ENCODE measurements at regions not wholly inside any gene's neighbourhood (a gene's known extent, or its start where the extent isn't known, plus 50 kb on each side); places are given as distances from the start of the nearest gene placed in this dataset.
"Not testable (repeated sequence)": the region's sequence is repeated elsewhere in the genome, so short reads cannot be mapped to it uniquely, and the experiment has no call there.

- ATAC-seq, result no peak
Measured at GRCh38 chr9:107861075-107861474, 371.5 kb upstream of the KLF4 start.

GRCh38 chr9:107858260-107858659 is 368.7 kb upstream of the KLF4 start:
- ATAC-seq, result no peak

GRCh38 chr9:107856633-107857032 is 367.1 kb upstream of the KLF4 start:
- no peak for ATAC-seq

- no peak for ATAC-seq
Measured at GRCh38 chr9:107855164-107855563, 365.6 kb upstream of the KLF4 start.

- no peak for ATAC-seq
Measured at GRCh38 chr9:107853461-107853860, 363.9 kb upstream of the KLF4 start.

GRCh38 chr9:107852891-107853290 is 363.3 kb upstream of the KLF4 start:
- ATAC-seq, result no peak

- no peak for ATAC-seq
Measured at GRCh38 chr9:107850653-107851052, 361.1 kb upstream of the KLF4 start.

- ATAC-seq, result peak; percentile 67
Measured at GRCh38 chr9:107847978-107848964, 358.7 kb upstream of the KLF4 start.

- no peak for ATAC-seq
Measured at GRCh38 chr9:107842530-107842929, 353.0 kb upstream of the KLF4 start.

- no peak for ATAC-seq
Measured at GRCh38 chr9:107841076-107841475, 351.5 kb upstream of the KLF4 start.

GRCh38 chr9:107839371-107839770 is 349.8 kb upstream of the KLF4 start:
- ATAC-seq, result no peak

GRCh38 chr9:107838766-107839165 is 349.2 kb upstream of the KLF4 start:
- ATAC-seq, result no peak

- ATAC-seq, result no peak
Measured at GRCh38 chr9:107836300-107836699, 346.7 kb upstream of the KLF4 start.

GRCh38 chr9:107833295-107833694 is 343.7 kb upstream of the KLF4 start:
- ATAC-seq, result no peak

- ATAC-seq, result no peak
Measured at GRCh38 chr9:107832871-107833270, 343.3 kb upstream of the KLF4 start.

- ATAC-seq, result no peak
Measured at GRCh38 chr9:107830479-107830878, 340.9 kb upstream of the KLF4 start.

- ATAC-seq, result no peak
Measured at GRCh38 chr9:107827884-107828283, 338.3 kb upstream of the KLF4 start.

GRCh38 chr9:107827304-107827703 is 337.7 kb upstream of the KLF4 start:
- ATAC-seq, result no peak

GRCh38 chr9:107826688-107826983 is 337.1 kb upstream of the KLF4 start:
- ATAC-seq, result not testable (repeated sequence)

- ATAC-seq, result no peak
Measured at GRCh38 chr9:107824556-107824955, 335.0 kb upstream of the KLF4 start.

GRCh38 chr9:107819772-107820565 is 330.4 kb upstream of the KLF4 start:
- no peak for ATAC-seq

- ATAC-seq, result not testable (repeated sequence)
Measured at GRCh38 chr9:107818503-107818829, 328.9 kb upstream of the KLF4 start.

GRCh38 chr9:107817595-107818502 is 328.3 kb upstream of the KLF4 start:
- not testable (repeated sequence) for ATAC-seq
